NCI-H2171 (cell line): ENCODE measurements at regions not wholly inside any gene's neighbourhood (a gene's known extent, or its start where the extent isn't known, plus 50 kb on each side); places are given as distances from the start of the nearest gene placed in this dataset.
A peak's percentile ranks its signal among the peaks of the same experiment; 100 is the strongest.

Experiments used
- DNase-seq: peaks from one replicate; lab custom pipeline; 2025; lab: John Stamatoyannopoulos, UW

DNA sequence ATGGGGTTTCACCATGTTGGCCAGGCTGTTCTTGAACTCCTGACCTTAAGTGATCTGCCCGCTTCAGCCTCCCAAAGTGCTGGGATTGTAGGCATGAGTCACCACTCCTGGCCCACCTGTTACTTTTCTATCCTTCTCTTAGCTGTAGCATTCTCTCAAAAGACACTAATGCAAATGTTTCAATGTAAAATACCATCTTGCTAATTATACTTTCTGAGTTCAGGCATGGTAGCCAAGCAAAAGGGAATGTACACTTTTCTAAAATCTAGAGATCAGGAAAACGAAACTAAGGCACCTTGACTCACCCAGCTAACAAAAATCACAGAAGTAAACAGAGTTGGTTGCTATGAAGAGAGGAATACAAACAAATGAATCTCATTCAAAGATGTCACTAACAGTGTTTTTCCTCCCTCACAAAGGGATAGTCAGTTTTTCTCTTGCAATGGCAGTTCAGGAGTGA lies 401.0 kb upstream of the NRP1 start:
- DNase-seq, result no peak

DNA sequence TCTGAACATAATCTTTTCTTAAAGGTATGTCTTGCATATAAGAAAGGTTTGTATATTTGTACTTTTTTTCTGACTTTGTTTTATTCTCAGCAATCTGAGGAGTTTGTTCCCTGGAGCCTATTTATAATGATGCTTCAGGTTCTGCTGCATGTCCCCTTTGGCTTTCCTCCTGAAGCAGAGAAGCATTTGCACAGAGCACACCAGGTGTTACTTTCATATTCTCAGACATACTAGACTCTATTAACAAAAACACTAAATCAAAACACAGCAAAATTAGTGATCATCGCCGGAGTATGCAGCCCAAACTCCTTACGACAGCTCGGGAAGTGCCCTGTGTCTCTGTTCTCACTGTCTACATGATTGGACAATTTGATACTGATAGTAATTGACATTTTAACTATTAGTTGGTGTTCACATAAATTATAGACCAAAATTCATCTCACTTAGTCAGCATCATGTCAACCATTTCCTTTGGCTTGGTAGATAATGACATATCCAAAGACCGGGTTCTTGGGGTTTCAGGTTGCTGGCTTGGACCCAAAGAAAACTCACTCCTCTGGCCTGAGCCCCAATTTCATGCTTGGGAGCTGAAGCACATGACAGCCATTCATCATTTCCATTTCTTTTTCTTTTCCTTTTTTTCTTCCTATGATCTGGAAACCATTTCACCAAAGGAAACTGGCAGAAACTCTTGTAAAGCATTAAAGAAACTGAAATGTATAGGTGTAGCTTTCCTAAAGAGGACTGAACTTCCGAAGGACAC lies 400.1 kb upstream of the NRP1 start:
- no peak for DNase-seq

DNA sequence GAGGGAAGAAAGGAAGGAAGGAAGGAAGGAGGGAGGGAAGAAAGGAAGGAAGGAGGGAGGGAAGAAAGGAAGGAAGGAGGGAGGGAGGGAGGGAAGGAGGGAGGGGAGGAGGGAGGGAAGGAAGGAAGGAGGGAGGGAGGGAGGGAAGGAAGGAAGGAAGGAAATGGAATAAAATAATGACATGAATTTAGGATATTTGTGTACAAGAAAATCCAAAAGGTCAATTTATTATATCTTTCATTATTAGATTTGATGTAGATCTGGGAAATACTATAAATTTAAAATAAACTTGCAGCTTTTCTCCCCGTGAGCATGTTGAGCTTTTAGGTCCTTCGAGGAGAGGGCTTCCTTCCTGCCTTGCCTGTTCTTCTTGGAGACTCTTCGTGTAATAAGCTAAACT lies 398.6 kb upstream of the NRP1 start:
- DNase-seq, result no peak

DNA sequence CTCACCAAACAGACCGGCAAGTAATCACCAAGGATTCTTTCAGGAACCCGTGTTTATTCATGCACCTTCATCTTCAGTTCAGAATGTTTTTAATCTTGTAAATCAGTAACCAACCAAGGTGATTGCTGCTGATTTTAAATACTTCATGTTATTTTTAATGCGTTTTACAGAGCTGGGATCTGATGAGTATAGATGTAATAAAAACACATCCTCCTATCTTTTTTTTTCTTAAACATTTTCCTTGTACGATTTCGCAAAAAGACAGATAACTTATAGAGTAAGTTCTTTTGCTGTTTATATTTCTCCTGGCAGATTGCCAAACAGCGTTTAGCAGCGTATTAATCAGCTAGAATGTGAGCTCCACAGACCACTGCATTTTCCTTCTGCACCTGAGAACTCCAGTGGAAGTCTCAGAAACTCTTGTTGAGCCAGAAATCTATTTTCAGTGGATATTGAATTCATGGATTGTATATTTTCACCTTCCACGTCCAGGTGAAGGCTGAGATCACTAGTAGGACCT lies 397.8 kb upstream of the NRP1 start:
- DNase-seq, result no peak

DNA sequence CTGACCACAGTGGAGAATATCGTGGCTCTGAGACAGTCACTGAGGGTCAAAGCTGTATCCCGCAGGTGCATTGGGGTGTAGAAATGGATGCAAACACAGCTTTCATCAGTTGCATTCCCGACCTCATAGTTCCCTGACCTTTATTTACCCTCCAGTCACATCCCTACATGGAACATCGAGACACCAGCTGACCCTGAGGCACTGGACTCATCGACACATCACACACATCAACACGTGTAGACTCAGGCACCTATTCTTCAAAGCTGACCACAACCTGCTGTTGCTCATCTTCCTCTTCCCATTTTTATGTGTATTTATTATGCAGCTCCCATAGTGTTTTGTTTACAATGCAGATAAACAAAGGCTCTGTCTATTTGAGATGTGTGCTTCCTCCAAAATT lies 396.9 kb upstream of the NRP1 start:
- DNase-seq, result no peak

DNA sequence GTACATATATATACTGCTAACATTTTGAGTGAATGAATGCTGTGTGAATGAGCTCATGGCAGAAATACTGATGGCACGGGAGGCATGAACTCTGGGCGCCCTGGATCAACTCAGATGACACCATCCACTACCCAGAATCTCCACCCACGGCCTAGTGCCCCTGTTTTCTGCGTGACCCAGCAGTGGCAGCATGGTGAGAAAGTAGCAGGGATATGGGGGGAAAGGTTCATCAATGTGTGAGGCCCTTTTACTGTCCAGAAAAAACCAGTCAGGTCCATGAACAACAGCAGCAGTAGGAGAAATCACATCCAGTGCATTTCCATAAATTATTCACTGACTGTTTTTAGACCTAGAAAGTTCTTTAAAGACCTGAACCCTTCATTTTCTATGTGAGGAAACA lies 391.0 kb upstream of the NRP1 start:
- no peak for DNase-seq

DNA sequence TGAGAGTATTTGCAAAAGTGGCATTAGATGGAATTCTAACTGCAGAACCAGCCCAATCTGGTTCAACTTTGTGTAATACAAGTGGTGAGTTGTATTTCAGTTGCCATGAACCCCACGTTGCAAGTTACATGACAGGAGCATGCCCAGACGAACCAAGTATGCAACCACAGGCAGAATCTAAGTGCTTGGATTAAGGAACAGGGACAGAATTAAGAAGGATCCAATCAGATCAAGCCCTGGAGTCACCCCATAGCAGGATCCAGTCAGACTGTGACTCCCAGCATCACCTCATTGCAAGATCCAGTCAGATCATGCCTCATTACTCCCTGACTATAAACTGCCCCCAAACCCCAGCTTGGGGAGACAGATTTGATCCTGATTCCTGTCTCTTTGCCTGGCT lies 388.7 kb upstream of the NRP1 start:
- DNase-seq, result no peak

DNA sequence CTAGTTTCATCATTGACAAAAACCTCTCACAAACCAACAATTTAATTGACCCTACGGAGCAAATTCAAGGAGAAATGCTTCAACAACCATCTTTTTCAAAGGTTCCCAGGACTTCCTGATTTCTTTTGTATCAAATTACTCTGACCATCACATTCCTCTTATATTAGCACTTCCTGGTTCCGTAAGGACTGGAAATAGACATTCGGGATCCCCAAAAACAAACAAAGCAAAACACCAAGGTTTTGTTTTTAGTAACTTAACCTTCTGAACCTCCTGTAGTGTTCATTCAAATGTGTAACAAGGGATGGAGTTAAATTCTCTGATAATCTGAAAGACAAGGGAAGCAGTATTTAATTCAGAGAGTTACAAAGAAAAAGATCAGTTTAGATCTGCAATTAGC lies 387.6 kb upstream of the NRP1 start:
- no peak for DNase-seq

DNA sequence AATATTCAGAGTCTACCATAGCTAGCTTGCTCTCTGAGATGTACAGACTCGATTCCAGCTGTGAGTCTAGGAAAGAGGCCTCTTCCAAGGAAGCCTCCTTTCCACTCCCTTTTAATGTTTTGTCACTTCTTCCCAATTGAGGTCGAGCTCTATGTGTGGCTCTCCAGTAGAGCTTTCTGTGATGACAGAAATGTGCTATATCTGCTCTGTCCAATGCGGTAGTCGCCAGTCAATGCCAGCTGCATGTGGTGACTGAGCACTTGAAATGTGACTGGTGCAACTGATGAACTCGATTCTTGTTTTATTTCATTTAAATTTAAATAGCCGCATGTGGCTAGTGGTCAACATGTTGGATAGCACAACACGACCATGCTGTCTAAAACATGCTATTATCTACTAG lies 387.0 kb upstream of the NRP1 start:
- DNase-seq, result no peak

DNA sequence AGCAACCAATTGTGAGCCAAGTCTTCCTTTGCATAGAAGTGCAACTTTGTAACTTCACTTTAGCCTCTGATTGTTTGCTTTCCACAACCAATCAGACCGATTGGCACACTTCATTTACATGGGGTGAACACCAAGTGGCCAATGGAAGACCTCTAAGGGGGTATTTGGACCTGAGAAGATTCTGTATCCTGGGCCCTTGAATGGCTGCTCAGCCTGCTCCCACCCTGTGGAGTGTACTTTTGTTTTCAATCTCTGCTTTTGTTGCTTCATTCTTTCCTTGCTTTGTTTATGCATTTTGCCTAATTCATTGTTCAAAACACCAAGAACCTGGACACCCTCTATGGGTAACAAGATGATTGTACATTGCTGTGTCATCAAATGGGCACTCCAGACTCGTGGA lies 385.7 kb upstream of the NRP1 start:
- no peak for DNase-seq

DNA sequence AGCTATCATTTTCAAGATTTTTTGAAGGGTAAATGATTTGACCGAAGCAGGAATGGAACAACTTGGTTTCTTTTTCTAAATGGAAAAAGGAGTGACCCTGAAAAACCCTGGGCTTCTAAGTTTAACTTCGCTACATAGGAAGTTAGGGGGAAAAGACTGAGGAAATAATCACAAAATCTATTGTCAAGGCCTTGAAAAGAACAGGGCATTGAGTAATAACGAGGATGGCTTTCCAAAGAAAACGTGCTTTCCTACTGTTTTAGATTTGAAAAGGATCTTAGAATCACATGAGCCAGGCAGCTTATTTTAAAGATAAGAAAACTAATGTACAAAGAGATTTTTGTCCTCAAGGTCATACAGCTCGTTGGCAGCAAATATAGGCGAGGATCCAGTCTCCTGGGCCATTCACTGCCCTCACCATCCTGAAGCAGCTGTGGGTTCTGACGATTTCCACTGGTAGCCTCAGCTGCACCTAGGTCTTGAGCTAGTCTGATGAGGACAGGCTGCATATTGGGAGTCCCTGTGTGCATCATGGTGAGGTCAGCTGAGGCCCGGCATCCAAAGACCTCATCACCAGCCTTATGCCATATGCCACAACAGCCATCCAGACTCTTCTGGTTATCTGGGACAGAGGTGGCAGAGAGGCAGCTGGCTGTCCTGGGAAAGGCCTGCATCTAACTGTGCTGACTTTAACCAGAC lies 384.7 kb upstream of the NRP1 start:
- no peak for DNase-seq

DNA sequence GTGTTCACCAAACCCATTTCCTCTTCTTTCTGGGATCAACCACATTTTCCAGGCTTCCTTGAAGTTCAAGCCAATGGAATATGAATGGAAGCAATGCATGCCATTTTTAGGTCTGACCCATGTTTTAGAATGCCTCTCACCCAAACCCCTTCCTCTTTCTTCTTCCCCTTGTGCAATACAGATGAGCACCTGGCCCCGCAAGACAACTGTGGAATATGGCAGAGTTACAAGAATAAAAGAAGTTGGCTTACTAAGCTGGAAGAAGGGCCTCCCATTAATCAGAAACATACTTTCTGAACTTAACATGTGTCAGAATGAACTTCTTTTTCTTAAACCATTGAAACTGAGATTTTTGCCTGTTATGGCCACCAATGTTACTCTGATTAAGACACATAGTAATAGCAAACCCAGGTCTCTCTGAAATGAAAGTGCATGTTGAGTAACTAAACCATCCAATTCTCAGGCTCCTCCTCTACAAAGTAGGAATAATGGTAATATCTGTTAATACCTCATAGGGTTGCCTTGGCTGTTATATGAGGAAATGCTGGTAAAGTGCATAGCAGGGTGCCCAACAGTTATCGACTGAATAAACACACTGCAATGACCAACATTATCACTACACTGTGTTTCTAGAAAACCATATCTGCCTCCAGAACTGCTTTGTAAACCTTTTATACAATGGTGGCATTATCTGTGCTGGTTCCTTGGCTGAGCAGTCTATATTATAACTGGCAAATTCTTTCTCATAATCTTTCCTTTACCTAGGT lies 382.2 kb upstream of the NRP1 start:
- DNase-seq, result no peak

DNA sequence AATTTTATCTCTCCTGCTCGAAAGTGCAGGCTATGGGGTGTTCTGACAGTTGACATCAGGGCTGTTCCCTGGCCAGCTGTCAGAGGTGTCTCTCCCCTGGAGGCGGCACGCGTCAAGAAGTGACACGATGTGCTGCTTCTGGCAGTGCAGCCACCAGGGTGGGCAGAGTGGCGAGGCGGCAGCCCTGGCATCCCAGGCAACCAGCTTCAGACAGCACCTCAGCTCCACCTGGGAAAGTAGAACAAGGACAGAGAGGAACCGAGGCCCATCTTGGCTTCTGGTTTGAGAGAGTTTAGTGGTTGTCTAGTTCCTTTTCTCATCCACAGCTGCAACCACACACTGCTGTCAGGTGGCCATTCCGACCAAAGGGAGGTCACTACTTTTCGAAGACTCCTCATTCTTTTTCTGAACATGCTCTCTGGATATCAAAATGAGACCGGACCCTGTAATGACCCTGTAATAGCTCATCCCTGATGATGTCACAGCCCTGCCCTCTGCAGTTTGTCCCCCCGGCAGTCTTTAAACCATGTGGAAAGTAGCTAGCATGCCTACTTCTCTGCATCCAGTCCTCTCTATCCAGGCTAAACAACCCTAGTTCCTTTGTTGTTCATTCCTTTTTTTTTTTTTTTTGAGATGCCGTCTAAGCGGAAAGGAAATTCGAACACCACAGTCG lies 381.0 kb upstream of the NRP1 start:
- peak; percentile 28 for DNase-seq

DNA sequence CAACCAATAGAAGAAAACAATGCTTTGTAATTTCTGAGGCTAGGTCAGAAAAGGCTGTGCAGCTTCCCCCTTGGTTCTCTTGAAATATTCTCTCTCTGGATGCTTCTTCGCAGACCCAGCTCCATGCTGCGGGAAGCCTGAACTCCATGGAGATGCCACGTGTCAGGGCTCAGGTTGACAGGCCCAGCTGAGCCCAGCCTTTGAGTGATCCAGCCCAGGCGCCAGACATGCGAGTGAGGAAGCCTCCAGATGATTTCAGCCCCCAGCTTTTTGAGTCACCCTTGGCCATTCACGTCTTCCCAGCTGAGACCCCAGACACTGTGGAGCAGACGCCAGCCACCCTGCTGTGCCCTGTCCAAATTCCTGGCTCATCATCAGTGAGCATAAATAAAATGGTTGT lies 378.4 kb upstream of the NRP1 start:
- no peak for DNase-seq

DNA sequence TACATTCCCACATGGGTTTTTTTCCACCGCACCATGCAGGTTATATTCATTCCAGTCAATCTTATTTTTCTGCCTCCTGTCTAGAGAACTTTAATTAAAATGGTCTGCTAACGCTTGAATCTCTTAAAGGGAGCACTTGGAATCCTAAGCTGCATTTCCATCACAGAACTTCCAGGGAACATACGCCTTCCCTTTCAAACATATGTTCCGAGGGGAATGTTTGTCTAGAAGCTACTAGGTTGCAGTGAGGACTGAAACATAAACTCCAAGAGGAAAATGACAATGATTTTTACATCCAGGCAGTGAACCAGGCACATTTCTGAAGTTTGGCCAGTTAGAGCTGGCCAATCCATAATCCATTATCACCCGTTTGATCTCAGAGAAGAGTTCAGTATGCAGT lies 375.5 kb upstream of the NRP1 start:
- no peak for DNase-seq

DNA sequence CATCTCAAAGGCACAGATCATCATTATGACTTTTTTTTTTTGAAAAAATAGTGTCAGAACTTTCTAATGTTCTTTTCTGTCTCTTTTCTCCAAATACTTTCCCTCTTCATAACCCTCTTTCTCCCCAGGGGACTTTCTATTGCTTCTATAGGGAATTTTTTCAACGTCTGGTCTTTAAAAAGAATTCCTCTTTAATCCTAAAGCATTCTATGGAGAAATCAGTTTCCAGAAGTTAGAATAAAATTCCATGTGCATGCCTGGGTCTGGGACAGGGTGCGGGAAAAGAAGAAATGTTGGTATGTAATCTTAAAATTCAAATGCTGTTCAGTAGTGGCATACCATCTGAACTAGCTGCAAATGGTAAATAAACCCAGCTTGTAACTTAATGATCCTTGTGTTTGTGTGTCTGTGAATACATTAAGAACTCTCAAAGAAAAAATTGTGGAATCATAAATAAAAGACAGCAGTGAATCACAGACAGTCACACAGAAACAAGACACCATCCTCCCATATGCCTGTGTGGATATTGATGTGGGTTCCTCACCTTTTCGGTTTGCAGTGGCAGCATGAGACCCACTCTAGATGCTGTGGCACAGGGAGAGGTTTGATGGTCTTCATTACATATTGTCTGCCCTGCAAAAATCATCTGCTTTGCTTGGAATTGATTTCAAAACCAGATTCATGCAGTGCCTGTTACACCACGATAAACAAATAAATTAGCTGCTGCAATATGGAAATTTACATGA lies 374.7 kb upstream of the NRP1 start:
- DNase-seq, result no peak

DNA sequence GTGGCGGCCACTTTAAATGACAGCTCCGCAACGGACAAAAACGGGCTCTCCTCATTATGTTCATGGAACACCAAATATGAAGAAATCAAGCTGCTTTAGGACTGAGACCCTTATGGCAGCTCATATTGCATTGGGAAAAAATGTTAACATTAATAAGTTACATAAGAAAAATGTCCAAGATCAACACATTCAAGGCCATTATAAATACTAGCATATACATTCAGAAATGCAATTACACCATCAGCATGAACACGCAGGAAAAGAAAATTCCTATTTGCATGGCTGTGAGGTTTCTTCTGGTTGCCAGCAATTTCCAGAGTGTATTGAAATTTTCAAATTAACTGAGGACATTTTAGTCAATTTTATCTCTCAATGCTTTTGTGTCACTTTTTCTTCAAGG lies 374.1 kb upstream of the NRP1 start:
- no peak for DNase-seq

DNA sequence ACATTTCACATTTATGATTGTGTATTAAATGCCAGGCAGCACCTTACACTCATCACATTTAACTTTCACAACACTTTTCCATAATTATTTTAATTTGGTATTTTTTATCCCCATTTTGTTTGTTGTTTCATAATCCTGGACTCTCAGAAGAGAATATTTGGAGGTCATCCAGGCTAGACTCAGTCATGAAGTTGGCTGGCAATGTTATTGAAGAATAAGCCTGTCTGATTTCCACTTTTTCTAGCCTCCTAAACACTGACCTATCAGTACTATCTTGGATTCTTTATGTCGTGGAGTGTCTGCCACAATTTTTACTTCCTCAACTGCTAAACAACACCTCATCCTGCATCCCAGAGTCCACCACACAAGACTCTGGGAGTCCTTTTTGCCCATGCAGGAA lies 372.3 kb upstream of the NRP1 start:
- no peak for DNase-seq

DNA sequence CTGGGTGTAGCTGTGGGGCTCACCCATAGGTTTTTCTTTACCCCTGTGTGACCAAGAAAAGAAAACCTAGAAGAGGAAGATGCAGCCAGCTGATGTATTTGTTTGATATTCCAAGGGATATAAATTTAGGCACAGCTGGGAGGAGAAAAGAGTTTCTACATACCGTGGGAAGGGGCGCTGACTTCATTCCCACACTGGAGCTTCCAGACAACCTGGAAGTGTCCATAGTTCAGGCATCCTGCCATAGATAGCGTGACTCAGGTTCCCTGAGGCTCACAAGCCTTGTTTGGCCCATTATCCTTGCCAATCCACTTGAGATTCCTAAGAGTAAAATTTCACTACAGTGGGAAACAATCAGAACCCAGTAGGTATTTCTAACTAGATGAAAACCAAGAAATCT lies 371.7 kb upstream of the NRP1 start:
- DNase-seq, result no peak

DNA sequence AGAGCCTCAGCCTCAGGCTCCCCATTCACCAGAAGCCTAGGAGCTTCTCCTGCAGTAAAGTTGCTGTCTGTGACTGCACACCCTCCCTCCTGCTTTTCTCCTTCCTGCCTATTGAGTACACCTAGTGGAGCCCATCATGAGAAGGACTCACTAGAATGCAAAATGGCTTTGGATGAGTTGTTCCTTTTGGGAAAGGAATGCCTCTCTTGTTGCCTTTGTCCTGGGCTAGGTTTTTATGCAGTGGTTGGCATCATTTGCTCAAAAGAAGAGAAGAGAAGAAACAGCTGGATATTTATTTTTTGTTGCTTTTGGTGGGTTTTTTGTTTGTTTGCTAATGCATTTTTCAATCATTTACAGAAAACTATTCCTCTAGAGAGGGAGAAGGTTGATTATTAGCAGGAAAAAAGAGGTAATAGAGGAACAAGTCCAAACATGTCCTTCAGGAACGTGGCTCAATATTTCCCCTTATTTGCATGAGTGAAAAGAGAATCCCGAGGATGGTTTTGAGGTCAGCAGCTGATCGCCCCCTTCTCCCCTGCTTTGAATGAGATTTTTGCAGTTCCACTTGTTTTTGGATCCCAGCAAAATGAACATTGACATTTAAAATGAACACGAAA lies 369.9 kb upstream of the NRP1 start:
- DNase-seq, result no peak
